GM13976 (cell line): ENCODE measurements at regions not wholly inside any gene's neighbourhood (a gene's known extent, or its start where the extent isn't known, plus 50 kb on each side); places are given as distances from the start of the nearest gene placed in this dataset.

Experiments used
- DNase-seq: peaks from one replicate; pipeline ENCODE4 v3.0.0; 2012; ENCODE audit warnings: low spot score
- CTCF ChIP-seq: IDR thresholded peaks from 2 replicates; pipeline ENCODE4 v1.5.1; 2012; ENCODE audit warnings: borderline replicate concordance, mild to moderate bottlenecking; ENCODE audit not compliant: insufficient read depth; ENCODE audit errors: extremely low read depth, missing control alignments, control extremely low read depth
- in situ Hi-C: fragments of 300-500 bp; cut with MboI; formaldehyde crosslinking; loops from one replicate; pipeline ENCODE4 v1.12.0; 2022; ENCODE audit warnings: low sequenced_read_pairs, mixed read lengths, inconsistent platforms; ENCODE audit not compliant: unreplicated experiment

- no peak for DNase-seq
- in situ Hi-C loops: no loop called here
- TF ChIP-seq CTCF: no peak
These were observed 196.5 kb downstream of the TANC2 start for GRCh38 chr17:63162406-63163157.

GRCh38 chr17:63163158-63163520 lies 197.1 kb downstream of the TANC2 start:
- in situ Hi-C loops: no loop called here
- no peak for DNase-seq
- TF ChIP-seq CTCF: no peak

DNA sequence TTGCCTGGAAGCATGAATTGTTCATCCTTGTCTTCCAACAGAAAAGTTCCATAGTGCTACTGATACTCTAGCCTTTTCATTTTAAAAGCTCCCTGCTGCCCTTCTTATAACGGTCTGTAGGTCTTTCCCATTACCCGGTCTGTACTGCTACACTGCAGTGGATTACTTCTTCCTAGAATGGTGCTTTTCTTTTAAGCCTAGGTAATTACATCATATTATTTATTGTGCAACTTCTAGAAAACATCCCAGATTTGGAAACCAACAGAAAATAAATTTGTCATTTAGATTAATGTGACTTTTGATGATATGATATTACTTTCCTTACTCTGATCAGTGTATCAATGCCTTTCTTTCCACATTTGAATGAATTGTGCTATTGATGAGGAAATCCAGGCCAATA lies 199.4 kb downstream of the TANC2 start:
- in situ Hi-C loops: no loop called here
- TF ChIP-seq CTCF: no peak

GRCh38 chr17:63170795-63171194 lies 204.8 kb downstream of the TANC2 start:
- no peak for DNase-seq
- in situ Hi-C loops: no loop called here
- TF ChIP-seq CTCF: no peak

More for the DNA sequence above, 199.4 kb downstream of the TANC2 start:
- DNase-seq: no peak

GRCh38 chr17:63171428-63172393 lies 205.7 kb downstream of the TANC2 start:
- in situ Hi-C loops: no loop called here
- no peak for TF ChIP-seq CTCF
- DNase-seq: no peak

- TF ChIP-seq CTCF: no peak
- in situ Hi-C loops: no loop called here
- no peak for DNase-seq
These were observed 207.4 kb downstream of the TANC2 start for GRCh38 chr17:63173450-63173849.
